Astrocyte of the cerebellum (primary cell): ENCODE measurements at regions not wholly inside any gene's neighbourhood (a gene's known extent, or its start where the extent isn't known, plus 50 kb on each side); places are given as distances from the start of the nearest gene placed in this dataset.

Source experiments
- DNase-seq: peaks from one replicate; pipeline ENCODE4 v3.0.0-alpha.2; 2011; ENCODE audit warnings: low read depth
- H3K4me3 ChIP-seq: 2 replicates; pipeline ENCODE4 v1.5.1; 2011; ENCODE audit warnings: mild to moderate bottlenecking, low read depth, low read length, moderate library complexity
- CTCF ChIP-seq: IDR thresholded peaks from 2 replicates; pipeline ENCODE4 v1.5.1; 2012; ENCODE audit warnings: low read length, low read depth, moderate library complexity, mild to moderate bottlenecking; ENCODE audit errors: missing control alignments
- in situ Hi-C: cut with HindIII; loops from 2 replicates; pipeline ENCODE4 v1.10.0; 2017; ENCODE audit warnings: low sequenced_read_pairs

DNA sequence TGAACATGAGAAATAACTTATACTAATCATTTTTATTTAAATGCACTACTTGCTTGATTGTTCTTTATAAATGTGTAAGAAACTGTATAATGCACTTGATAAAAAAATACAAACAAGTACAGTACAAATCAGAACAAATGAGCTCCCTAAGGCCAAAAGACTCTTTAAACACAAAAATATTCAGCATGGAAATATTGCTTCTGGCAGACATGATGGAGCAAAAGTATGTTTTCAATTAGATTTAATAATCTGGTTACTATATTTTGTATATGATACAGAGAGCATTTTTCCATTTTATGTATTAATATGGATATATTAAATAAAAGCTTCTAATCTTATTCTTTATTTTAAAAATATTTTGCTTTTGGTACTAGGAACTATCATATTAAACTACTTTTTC is 800.2 kb upstream of the LRFN5 start:
- DNase-seq = no peak
- in situ Hi-C loops = no loop called here
- H3K4me3 ChIP-seq = no peak overlapping the region
- no peak for TF ChIP-seq CTCF

DNA sequence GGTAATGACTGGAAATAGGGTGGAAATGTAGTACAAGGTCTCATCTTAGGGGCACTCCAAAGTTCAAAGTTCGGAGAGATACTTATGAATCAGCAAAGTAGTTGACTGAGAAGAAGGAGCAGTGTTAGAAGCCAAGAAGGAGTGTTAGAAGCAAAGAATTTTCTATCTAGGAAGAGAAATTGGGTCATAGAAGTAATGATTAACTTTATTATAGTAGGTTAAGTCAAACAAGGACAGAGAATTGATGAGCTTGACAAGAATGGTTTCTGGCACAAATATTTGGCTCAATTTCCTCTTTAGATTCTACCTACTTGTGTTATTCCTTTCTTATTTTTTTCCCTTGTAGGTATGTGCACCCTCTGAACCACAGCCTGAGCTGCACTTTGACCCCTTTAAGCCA is 810.5 kb upstream of the LRFN5 start:
- no peak for DNase-seq
- no peak overlapping the region for H3K4me3 ChIP-seq
- in situ Hi-C loops = no loop called here
- no peak for TF ChIP-seq CTCF

DNA sequence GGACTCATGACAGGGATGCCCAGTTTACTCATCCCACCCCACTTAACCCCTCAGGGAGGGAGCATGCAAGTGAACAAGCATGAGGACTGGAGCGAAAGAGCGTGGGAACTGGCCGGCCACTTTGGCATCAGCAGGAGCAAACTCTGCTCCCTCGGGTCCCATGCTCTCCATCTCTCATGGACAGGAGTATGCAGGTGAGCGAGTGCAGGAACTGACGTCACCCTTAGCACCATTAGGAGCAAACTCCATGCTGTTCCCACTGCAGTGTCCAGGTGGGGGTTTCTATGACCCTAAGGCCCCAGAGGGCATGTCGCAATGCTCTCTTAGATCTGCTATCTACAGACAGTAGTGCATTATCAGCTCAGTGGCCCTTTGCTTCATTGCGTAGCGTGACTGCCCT is 821.8 kb upstream of the LRFN5 start:
- no peak for TF ChIP-seq CTCF
- no peak for DNase-seq
- H3K4me3 ChIP-seq = no peak overlapping the region
- in situ Hi-C loops = no loop called here

DNA sequence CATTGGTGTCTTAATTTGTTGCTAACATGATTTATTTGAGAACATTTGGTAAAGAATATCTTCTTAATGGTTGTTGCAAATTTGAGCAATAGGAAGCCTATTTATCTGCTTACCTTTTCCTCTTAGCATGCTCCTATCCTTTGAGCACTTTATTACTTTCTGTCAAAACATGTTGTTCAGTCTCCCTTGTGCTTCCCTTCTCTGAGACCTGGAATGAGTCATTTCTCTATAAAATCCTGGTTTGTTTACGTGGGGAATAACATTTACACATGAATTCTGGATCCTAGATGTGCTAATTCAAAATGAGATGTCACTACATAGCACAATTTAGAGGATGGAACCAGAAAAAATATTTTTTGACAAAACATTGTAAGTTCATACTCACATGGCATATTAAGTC is 844.0 kb upstream of the LRFN5 start:
- no peak for TF ChIP-seq CTCF
- H3K4me3 ChIP-seq = no peak overlapping the region
- no peak for DNase-seq
- in situ Hi-C loops = no loop called here

- in situ Hi-C loops = no loop called here
- no peak overlapping the region for H3K4me3 ChIP-seq
- no peak for DNase-seq
- no peak for TF ChIP-seq CTCF
Observed at GRCh38 chr14:40762177-40762576, 844.5 kb upstream of the LRFN5 start.

GRCh38 chr14:40760704-40761103 is 846.0 kb upstream of the LRFN5 start:
- no peak for DNase-seq
- no peak for TF ChIP-seq CTCF
- no peak overlapping the region for H3K4me3 ChIP-seq
- in situ Hi-C loops = no loop called here

GRCh38 chr14:40758076-40758475 is 848.6 kb upstream of the LRFN5 start:
- in situ Hi-C loops = no loop called here
- TF ChIP-seq CTCF = no peak
- no peak overlapping the region for H3K4me3 ChIP-seq
- DNase-seq = no peak
